Left ventricle myocardium inferior (tissue), 1 donor: ENCODE measurements at regions not wholly inside any gene's neighbourhood (a gene's known extent, or its start where the extent isn't known, plus 50 kb on each side); places are given as distances from the start of the nearest gene placed in this dataset.

Experiments used
- DNase-seq: peaks from one replicate; pipeline ENCODE4 v3.0.0-alpha.2; 2020
- H3K27ac ChIP-seq: fragments of 200-600 bp; replicated peaks from 2 replicates; pipeline ENCODE4 v1.8.0; 2021
- H3K27me3 ChIP-seq: fragments of 200-600 bp; 2 replicates; pipeline ENCODE4 v1.8.0; 2021; ENCODE audit warnings: low read depth
- H3K36me3 ChIP-seq: fragments of 200-600 bp; 2 replicates; pipeline ENCODE4 v1.8.0; 2021
- H3K4me1 ChIP-seq: fragments of 200-600 bp; 2 replicates; pipeline ENCODE4 v1.8.0; 2021
- H3K4me3 ChIP-seq: fragments of 200-600 bp; 2 replicates; pipeline ENCODE4 v1.8.0; 2021; ENCODE audit warnings: mild to moderate bottlenecking, moderate library complexity
- H3K9me3 ChIP-seq: fragments of 200-600 bp; replicated peaks from 2 replicates; pipeline ENCODE4 v1.8.0; 2021
- intact Hi-C: fragments of 100-400 bp; cut with micrococcal nuclease; formaldehyde crosslinking; loops from one replicate; pipeline ENCODE4 v1.11.0; 2022
- TF ChIP-seq, protein P1 (sequence below): fragments of 200-600 bp; IDR thresholded peaks from 2 replicates; pipeline ENCODE4 v1.8.0; 2021; ENCODE audit warnings: antibody characterized with exemption, mild to moderate bottlenecking, borderline replicate concordance
- donor health status: DM: no; HTN: yes; CAD: no; lungs with severe emphysema.

GRCh38 chr1:36743286-36744005 lies 260.7 kb upstream of the CSF3R start:
- intact Hi-C loops: no loop called here
- TF ChIP-seq, protein P1, sequence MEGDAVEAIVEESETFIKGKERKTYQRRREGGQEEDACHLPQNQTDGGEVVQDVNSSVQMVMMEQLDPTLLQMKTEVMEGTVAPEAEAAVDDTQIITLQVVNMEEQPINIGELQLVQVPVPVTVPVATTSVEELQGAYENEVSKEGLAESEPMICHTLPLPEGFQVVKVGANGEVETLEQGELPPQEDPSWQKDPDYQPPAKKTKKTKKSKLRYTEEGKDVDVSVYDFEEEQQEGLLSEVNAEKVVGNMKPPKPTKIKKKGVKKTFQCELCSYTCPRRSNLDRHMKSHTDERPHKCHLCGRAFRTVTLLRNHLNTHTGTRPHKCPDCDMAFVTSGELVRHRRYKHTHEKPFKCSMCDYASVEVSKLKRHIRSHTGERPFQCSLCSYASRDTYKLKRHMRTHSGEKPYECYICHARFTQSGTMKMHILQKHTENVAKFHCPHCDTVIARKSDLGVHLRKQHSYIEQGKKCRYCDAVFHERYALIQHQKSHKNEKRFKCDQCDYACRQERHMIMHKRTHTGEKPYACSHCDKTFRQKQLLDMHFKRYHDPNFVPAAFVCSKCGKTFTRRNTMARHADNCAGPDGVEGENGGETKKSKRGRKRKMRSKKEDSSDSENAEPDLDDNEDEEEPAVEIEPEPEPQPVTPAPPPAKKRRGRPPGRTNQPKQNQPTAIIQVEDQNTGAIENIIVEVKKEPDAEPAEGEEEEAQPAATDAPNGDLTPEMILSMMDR: no peak
- peaks cover 75% of the 10 kb centered on the region for H3K27me3 ChIP-seq
- peaks cover 11% of the 10 kb centered on the region for H3K9me3 ChIP-seq
- DNase-seq: no peak
- H3K4me3 ChIP-seq: no peak overlapping the region
- no peaks in the 10 kb centered on the region for H3K4me1 ChIP-seq
- H3K36me3 ChIP-seq: no peaks in the 10 kb centered on the region
- H3K27ac ChIP-seq: no peak overlapping the region

DNA sequence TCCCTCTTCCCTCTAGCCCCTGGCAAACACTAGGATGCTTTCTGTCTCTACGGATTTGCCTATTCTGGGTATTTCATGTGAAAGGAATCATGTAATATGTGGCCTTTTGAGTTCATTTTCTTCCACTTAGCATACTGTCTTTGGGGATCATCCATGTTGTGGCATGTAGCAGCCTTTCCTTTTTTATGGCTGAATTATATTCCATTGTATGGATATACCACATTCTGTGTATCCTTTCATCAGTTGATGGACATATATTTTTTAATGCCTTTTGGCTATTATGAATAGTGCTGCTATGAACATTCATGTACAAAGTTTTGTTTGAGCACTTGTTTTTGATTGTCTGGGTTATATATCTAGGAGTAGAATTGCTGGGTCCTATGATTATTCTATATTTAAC lies 258.4 kb upstream of the CSF3R start:
- peaks cover 11% of the 10 kb centered on the region for H3K9me3 ChIP-seq
- H3K27me3 ChIP-seq: peaks cover 78% of the 10 kb centered on the region
- H3K27ac ChIP-seq: no peak overlapping the region
- H3K4me1 ChIP-seq: no peaks in the 10 kb centered on the region
- DNase-seq: no peak
- H3K36me3 ChIP-seq: no peaks in the 10 kb centered on the region
- H3K4me3 ChIP-seq: no peak overlapping the region
- TF ChIP-seq, protein P1: no peak
- intact Hi-C loops: no loop called here

GRCh38 chr1:36740446-36740845 lies 257.7 kb upstream of the CSF3R start:
- Histone ChIP-seq H3K27me3 (peaks cover 79% of the 10 kb centered on the region), H3K27ac (no peak overlapping the region), H3K4me3 (no peak overlapping the region), H3K9me3 (peaks cover 11% of the 10 kb centered on the region), H3K36me3 (no peaks in the 10 kb centered on the region), H3K4me1 (no peaks in the 10 kb centered on the region)
- intact Hi-C loops: no loop called here
- TF ChIP-seq, protein P1: no peak
- no peak for DNase-seq

GRCh38 chr1:36739703-36740289 lies 257.1 kb upstream of the CSF3R start:
- intact Hi-C loops: no loop called here
- Histone ChIP-seq H3K36me3 (no peaks in the 10 kb centered on the region), H3K9me3 (peaks cover 11% of the 10 kb centered on the region), H3K27ac (no peak overlapping the region), H3K4me3 (no peak overlapping the region), H3K4me1 (no peaks in the 10 kb centered on the region), H3K27me3 (peaks cover 79% of the 10 kb centered on the region)
- TF ChIP-seq, protein P1: no peak
- no peak for DNase-seq

DNA sequence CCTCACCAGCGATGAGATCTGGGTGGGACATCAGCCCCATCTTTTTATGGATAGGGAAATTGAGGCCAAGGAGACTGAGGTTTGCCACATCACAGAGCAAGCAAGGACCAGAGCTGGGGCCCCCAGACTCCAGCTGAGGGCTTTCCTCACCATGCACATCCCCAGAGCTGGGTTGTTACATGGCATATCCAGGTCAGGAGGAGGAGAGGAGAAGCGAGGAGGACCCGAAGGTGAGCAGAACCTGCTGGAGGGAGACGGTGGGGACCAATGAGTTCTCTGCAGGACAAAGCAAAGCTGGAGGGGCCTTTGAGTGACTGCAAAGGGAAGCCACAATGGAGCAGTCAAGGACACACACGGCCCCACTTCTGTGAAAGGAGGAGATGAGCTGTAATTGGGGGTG lies 255.5 kb upstream of the CSF3R start:
- H3K27ac ChIP-seq: no peak overlapping the region
- intact Hi-C loops: no loop called here
- peaks cover 90% of the 10 kb centered on the region for H3K27me3 ChIP-seq
- DNase-seq: no peak
- H3K4me1 ChIP-seq: no peaks in the 10 kb centered on the region
- no peak overlapping the region for H3K4me3 ChIP-seq
- TF ChIP-seq, protein P1: no peak
- no peaks in the 10 kb centered on the region for H3K36me3 ChIP-seq
- peaks cover 11% of the 10 kb centered on the region for H3K9me3 ChIP-seq
